Prostate gland (tissue), 2 donors: ENCODE measurements at regions not wholly inside any gene's neighbourhood (a gene's known extent, or its start where the extent isn't known, plus 50 kb on each side); places are given as distances from the start of the nearest gene placed in this dataset.

Experiments used
- DNase-seq: peaks from one replicate; pipeline ENCODE4 v3.0.0-alpha.2; 2019; ENCODE audit warnings: low spot score
- H3K27ac ChIP-seq, 2 donors: fragments of 200-600 bp; sonication (generic); 2 replicates each; pipeline ENCODE4 v1.5.1; 2017 to 2019
- H3K27me3 ChIP-seq: fragments of 200-600 bp; sonication (generic); replicated peaks from 2 replicates; pipeline ENCODE4 v1.5.1; 2019; ENCODE audit not compliant: insufficient read depth
- H3K36me3 ChIP-seq, 2 donors: fragments of 200-600 bp; sonication (generic); 1 replicate in 1 of 2; 2 replicates in 1 of 2; pipeline versions ENCODE4 v1.5.1 to v1.8.1; 2017 to 2019
- H3K4me1 ChIP-seq: fragments of 200-600 bp; sonication (generic); replicated peaks from 2 replicates; pipeline ENCODE4 v1.5.1; 2019
- H3K4me3 ChIP-seq, 2 donors: fragments of 200-600 bp; sonication (generic); 2 replicates each; pipeline ENCODE4 v1.5.1; 2017 to 2019
- H3K9me3 ChIP-seq: fragments of 200-600 bp; sonication (generic); 2 replicates; pipeline ENCODE4 v1.5.1; 2017
- CTCF ChIP-seq, 4 experiments: fragments of 200-600 bp in 2 of 4; fragments of 450-650 bp in 2 of 4; sonication (generic) in 2 of 4; IDR thresholded peaks; 1 replicate in 3 of 4; 2 replicates in 1 of 4; pipeline ENCODE4 v1.5.1; 2016 to 2019; ENCODE audit warnings: antibody characterized with exemption in 4 of 4, mild to moderate bottlenecking in 2 of 4, moderate library complexity in 2 of 4
- POLR2A ChIP-seq: fragments of 450-650 bp; IDR thresholded peaks from one replicate; pipeline ENCODE4 v1.6.1; 2016; ENCODE audit warnings: antibody characterized with exemption, mild to moderate bottlenecking
- POLR2AphosphoS5 ChIP-seq: sonication (generic); formaldehyde crosslinking; IDR thresholded peaks from one replicate; pipeline ENCODE4 v1.6.1; 2017; ENCODE audit warnings: antibody characterized with exemption
- WGBS: methylation state at CpG from one replicate; pipeline ENCODE4 v1.1.5; 2018; 5-methylcytosine and 5-hydroxymethylcytosine counted together
- intact Hi-C: fragments of 100-400 bp; cut with DNase I; formaldehyde crosslinking; loops from one replicate; pipeline ENCODE4 v1.14.2; 2022

- H3K4me1 ChIP-seq, result no peaks in the 10 kb centered on the region
- TF ChIP-seq CTCF (IDR thresholded peaks at IDR 0.05) (no peak), POLR2A (no peak), POLR2AphosphoS5 (no peak)
- no peak overlapping the region for H3K27ac ChIP-seq
- 70% methylated on average over 6 of the region's 6 CpGs for WGBS
- no peaks in the 10 kb centered on the region for H3K27me3 ChIP-seq
- H3K36me3 ChIP-seq, result no peaks in the 10 kb centered on the region
- DNase-seq, result no peak
- no peak overlapping the region for H3K4me3 ChIP-seq
- intact Hi-C loops, result loop anchor here (5.0 kb wide), 2 partner anchors 345 to 405 kb away; no protein-coding TSS in a partner anchor
- no peaks in the 10 kb centered on the region for H3K9me3 ChIP-seq
These were observed 64.8 kb upstream of the ARL8B start for GRCh38 chr3:5057272-5057671.

DNA sequence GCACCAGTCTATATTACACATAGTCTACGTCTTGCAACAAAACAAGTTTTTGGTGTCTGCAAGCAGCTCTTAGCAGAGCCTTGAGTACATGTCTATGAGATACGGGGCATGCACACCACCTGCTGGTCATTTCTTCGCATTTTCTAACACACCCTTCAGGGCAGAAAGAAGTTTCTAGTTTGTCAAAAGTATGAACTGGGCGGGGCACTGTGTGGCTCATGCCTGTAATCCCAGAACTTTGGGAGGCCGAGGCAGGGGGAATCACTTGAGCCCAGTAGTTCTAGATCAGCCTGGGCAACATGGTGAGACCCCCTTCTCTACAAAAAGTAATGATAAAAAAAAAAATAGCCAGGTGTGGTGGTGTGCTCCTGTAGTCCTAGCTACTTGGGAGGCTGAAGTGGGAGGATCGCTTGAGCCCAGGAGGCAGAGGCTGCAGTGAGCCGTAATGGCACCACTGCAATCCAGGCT, 64.2 kb upstream of the ARL8B start:
- WGBS, result 34% methylated on average over 7 of the region's 7 CpGs
- no peaks in the 10 kb centered on the region for H3K4me1 ChIP-seq
- H3K4me3 ChIP-seq, result no peak overlapping the region
- no peaks in the 10 kb centered on the region for H3K36me3 ChIP-seq
- no peak overlapping the region for H3K27ac ChIP-seq
- DNase-seq, result peak; percentile 79
- intact Hi-C loops, result loop anchor here (5.0 kb wide), 2 partner anchors 346 to 406 kb away; no protein-coding TSS in a partner anchor
- TF ChIP-seq CTCF (IDR thresholded peaks at IDR 0.05) (peak; percentile 24 to 84 (median 78)), POLR2AphosphoS5 (peak; percentile 66), POLR2A (no peak)
- H3K27me3 ChIP-seq, result no peaks in the 10 kb centered on the region
- no peaks in the 10 kb centered on the region for H3K9me3 ChIP-seq

GRCh38 chr3:5058471-5058951, 63.6 kb upstream of the ARL8B start:
- H3K36me3 ChIP-seq, result no peaks in the 10 kb centered on the region
- no peak overlapping the region for H3K4me3 ChIP-seq
- no peaks in the 10 kb centered on the region for H3K4me1 ChIP-seq
- intact Hi-C loops, result loop anchor here (5.0 kb wide), 2 partner anchors 346 to 406 kb away; no protein-coding TSS in a partner anchor
- DNase-seq, result no peak
- no peak overlapping the region for H3K27ac ChIP-seq
- no peaks in the 10 kb centered on the region for H3K9me3 ChIP-seq
- no peaks in the 10 kb centered on the region for H3K27me3 ChIP-seq
- TF ChIP-seq CTCF (IDR thresholded peaks at IDR 0.05) (no peak), POLR2AphosphoS5 (peak; percentile 56)

DNA sequence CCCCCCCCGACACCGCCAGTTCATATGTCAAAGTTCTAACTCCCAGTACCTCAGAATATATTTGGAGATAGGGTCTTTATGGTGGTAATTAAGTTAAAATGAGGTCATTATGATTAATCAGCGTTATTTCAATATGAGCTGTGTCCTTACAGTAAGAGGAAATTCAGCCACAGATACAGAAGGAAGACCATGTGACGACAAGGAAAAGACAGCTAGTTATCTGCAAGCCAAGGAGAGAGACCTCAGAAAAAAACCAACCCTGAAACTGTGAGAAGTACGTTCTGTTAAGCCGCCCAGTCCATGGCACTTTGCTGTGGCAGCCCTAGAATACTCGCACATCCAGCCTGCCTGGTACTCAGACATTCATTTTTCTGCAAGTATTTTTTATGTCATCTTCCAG, 62.3 kb upstream of the ARL8B start:
- no peak for DNase-seq
- Histone ChIP-seq H3K4me1 (no peaks in the 10 kb centered on the region), H3K4me3 (no peak overlapping the region), H3K36me3 (no peaks in the 10 kb centered on the region), H3K9me3 (no peaks in the 10 kb centered on the region), H3K27ac (no peak overlapping the region), H3K27me3 (no peaks in the 10 kb centered on the region)
- intact Hi-C loops, result loop anchor here (5.0 kb wide), 2 partner anchors 347 to 407 kb away; no protein-coding TSS in a partner anchor
- TF ChIP-seq POLR2A (no peak), CTCF (IDR thresholded peaks at IDR 0.05) (no peak), POLR2AphosphoS5 (no peak)
- 86% methylated on average over 7 of the region's 7 CpGs for WGBS

DNA sequence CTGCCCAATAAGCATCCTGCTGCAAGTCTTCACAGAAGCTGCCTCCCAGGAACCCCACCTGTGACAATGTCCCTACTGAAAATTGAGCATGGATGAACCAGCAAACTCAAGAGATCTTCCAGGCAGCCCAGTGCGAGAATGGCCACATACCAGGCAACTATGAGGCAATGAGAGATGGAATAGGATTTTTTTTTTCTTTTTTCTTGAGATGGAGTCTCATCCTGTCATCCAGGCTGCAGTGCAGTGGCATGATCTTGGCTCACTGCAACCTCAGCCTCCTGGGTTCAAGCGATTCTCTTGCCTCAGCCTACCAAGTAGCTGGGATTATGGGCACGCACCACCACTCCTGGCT, 60.9 kb upstream of the ARL8B start:
- DNase-seq, result no peak
- H3K4me3 ChIP-seq, result no peak overlapping the region
- H3K27me3 ChIP-seq, result no peaks in the 10 kb centered on the region
- H3K4me1 ChIP-seq, result no peaks in the 10 kb centered on the region
- H3K27ac ChIP-seq, result no peak overlapping the region
- WGBS, result 89% methylated on average over 3 of the region's 3 CpGs
- H3K9me3 ChIP-seq, result no peaks in the 10 kb centered on the region
- TF ChIP-seq POLR2AphosphoS5 (no peak), CTCF (IDR thresholded peaks at IDR 0.05) (no peak), POLR2A (no peak)
- intact Hi-C loops, result no loop called here
- no peaks in the 10 kb centered on the region for H3K36me3 ChIP-seq
